K562 (cell line): ENCODE measurements at regions not wholly inside any gene's neighbourhood (a gene's known extent, or its start where the extent isn't known, plus 50 kb on each side); places are given as distances from the start of the nearest gene placed in this dataset.

ENCODE experiments used
- ADNP ChIP-seq: fragments of 200-800 bp; sonication (Bioruptor generic); IDR thresholded peaks from 2 replicates; pipeline ENCODE4 v1.6.1; 2016; ENCODE audit warnings: missing genetic modification characterization, missing compliant biosample characterization
- BRD4 ChIP-seq: fragments of 200-600 bp; sonication (generic); IDR thresholded peaks from 2 replicates; pipeline ENCODE4 v1.6.1; 2017; ENCODE audit warnings: inconsistent platforms
- FOS ChIP-seq: IDR thresholded peaks from 3 replicates; pipeline ENCODE4 v1.6.1; 2011; ENCODE audit not compliant: insufficient read length; ENCODE audit errors: extremely low read depth
- GTF2A2 ChIP-seq: IDR thresholded peaks from 2 replicates; pipeline ENCODE4 v1.6.1; 2016; ENCODE audit warnings: mild to moderate bottlenecking, missing genetic modification characterization, missing compliant biosample characterization
- HDAC2 ChIP-seq: fragments of 450-650 bp; IDR thresholded peaks from 2 replicates; pipeline ENCODE4 v1.6.1; 2016; ENCODE audit warnings: mild to moderate bottlenecking
- JUN ChIP-seq, 2 experiments: sonication (generic) in 1 of 2; formaldehyde crosslinking in 1 of 2; IDR thresholded peaks; 2 replicates each; pipeline versions ENCODE4 v1.6.1 to v1.8.0; 2012 to 2022; ENCODE audit warnings: borderline replicate concordance in 2 of 2, mild to moderate bottlenecking in 2 of 2, improper control_type of control experiment in 1 of 2, low read depth in 1 of 2, low read length in 1 of 2, missing genetic modification reagents in 1 of 2
- KAT8 ChIP-seq: fragments of 450-650 bp; IDR thresholded peaks from 2 replicates; pipeline ENCODE4 v1.6.1; 2016; ENCODE audit warnings: low read depth, mild to moderate bottlenecking
- KLF10 ChIP-seq: fragments of 250-450 bp; sonication (Bioruptor Pico); IDR thresholded peaks from 2 replicates; pipeline ENCODE4 v1.6.1; 2021; ENCODE audit warnings: matching md5 sums
- KLF16 ChIP-seq: IDR thresholded peaks from 2 replicates; pipeline ENCODE4 v1.6.1; 2016; ENCODE audit warnings: antibody characterized with exemption
- MEF2D ChIP-seq: conservative IDR thresholded peaks from 2 replicates; pipeline ENCODE4 v1.6.1; 2016; ENCODE audit warnings: low read depth, missing genetic modification characterization, missing compliant biosample characterization
- MTA2 ChIP-seq: fragments of 450-650 bp; IDR thresholded peaks from 2 replicates; pipeline ENCODE4 v1.6.1; 2016; ENCODE audit warnings: low read depth
- NBN ChIP-seq: fragments of 450-650 bp; IDR thresholded peaks from 2 replicates; pipeline ENCODE4 v1.6.1; 2016; ENCODE audit warnings: low read depth, mild to moderate bottlenecking
- PRMT5 ChIP-seq: sonication (generic); formaldehyde crosslinking; IDR thresholded peaks from 2 replicates; pipeline ENCODE4 v1.5.0; 2020; ENCODE audit warnings: missing genetic modification reagents
- RUNX1 ChIP-seq: sonication (generic); IDR thresholded peaks from 2 replicates; pipeline ENCODE4 v1.6.1; 2016; ENCODE audit warnings: antibody characterized with exemption, low read depth
- SP2 ChIP-seq: IDR thresholded peaks from 2 replicates; pipeline ENCODE4 v1.6.1; 2011; ENCODE audit warnings: mild to moderate bottlenecking, low read depth, low read length, moderate library complexity; ENCODE audit not compliant: poor library complexity, severe bottlenecking; ENCODE audit errors: extremely low read depth
- ZBTB9 ChIP-seq: fragments of 450-650 bp; formaldehyde crosslinking; IDR thresholded peaks from 2 replicates; pipeline ENCODE4 v1.4.0; 2020; ENCODE audit warnings: mild to moderate bottlenecking, moderate library complexity
- ZNF140 ChIP-seq: fragments of 250-450 bp; sonication (Bioruptor Pico); IDR thresholded peaks from 2 replicates; pipeline ENCODE4 v1.8.0; 2021; ENCODE audit warnings: moderate library complexity, mild to moderate bottlenecking, inconsistent platforms
- ZNF175 ChIP-seq: fragments of 200-800 bp; sonication (Bioruptor generic); IDR thresholded peaks from 2 replicates; pipeline ENCODE4 v1.6.1; 2016; ENCODE audit warnings: low read depth, mild to moderate bottlenecking, missing genetic modification characterization, missing compliant biosample characterization
- ZNF212 ChIP-seq: fragments of 450-650 bp; formaldehyde crosslinking; IDR thresholded peaks from 2 replicates; pipeline ENCODE4 v1.4.0; 2020; ENCODE audit warnings: mild to moderate bottlenecking
- ZNF274 ChIP-seq: IDR thresholded peaks from 2 replicates; pipeline ENCODE4 v1.6.1; 2011; ENCODE audit warnings: low read depth, mild to moderate bottlenecking, low read length, moderate library complexity, borderline replicate concordance
- ZNF766 ChIP-seq: fragments of 200-800 bp; sonication (Bioruptor generic); conservative IDR thresholded peaks from 2 replicates; pipeline ENCODE4 v1.6.1; 2016; ENCODE audit warnings: missing genetic modification characterization, missing compliant biosample characterization
- ZNF77 ChIP-seq: fragments of 250-450 bp; sonication (Bioruptor Pico); IDR thresholded peaks from 2 replicates; pipeline ENCODE4 v1.5.0; 2020
- ZNF780A ChIP-seq: fragments of 250-450 bp; sonication (Bioruptor Pico); IDR thresholded peaks from 2 replicates; pipeline ENCODE4 v1.5.0; 2021; ENCODE audit warnings: mild to moderate bottlenecking
- TF ChIP-seq, protein P1 (sequence below): fragments of 250-450 bp; sonication (Bioruptor Pico); IDR thresholded peaks from 2 replicates; pipeline ENCODE4 v1.4.0; 2020; ENCODE audit warnings: mild to moderate bottlenecking, moderate library complexity, borderline replicate concordance
- TF ChIP-seq, protein P2 (sequence below), 3 experiments: IDR thresholded peaks in 2 of 3; conservative IDR thresholded peaks in 1 of 3; 2 replicates each; pipeline ENCODE4 v1.5.1; 2011 to 2012; ENCODE audit warnings: low read length in 3 of 3, mild to moderate bottlenecking in 3 of 3, control low read depth in 2 of 3, improper control_type of control experiment in 1 of 3, inconsistent platforms in 1 of 3, low read depth in 1 of 3, mixed read lengths in 1 of 3, moderate library complexity in 1 of 3; ENCODE audit not compliant: insufficient read depth in 2 of 3

DNA sequence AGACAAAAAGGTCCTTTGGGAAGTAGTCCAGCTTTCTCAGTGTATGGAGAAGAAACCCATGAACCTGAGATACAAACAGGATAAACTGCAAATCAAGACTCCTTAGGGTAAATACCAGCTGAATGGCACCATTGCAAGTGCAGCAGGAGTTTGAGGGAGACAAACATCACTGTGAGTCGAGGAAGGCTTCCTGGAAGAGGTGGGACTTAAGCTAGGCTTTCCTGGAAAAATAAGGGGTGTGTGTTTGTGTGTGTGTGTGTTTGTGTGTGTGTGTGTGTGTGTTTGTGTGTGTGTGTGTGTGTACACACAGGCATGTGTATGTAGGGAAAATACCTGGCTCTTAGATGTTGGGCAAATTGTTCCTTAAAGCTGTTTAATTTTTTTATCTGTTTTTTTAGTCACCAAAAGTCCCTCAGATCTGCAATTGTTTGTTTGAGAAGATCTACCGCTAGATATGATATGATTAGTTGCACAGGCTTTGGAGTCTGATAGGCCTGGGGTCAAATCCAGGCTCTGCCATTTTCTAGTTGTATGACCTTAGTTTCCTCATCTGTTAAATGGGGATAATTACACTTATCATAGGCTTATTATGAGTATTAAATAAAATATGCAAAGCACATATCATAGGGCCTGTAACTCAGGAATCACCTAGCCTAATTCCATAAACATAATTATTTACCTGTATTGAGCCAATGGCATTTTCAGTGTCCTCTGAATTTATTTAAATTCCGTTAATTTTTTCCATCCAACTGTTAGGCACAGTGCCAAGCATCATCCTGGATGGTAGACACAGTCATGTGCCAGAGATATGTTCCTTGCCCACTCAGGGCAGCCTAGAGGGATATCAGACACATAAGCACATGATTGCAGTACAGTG is 85.6 kb upstream of the EED start (continued):
- TF ChIP-seq, protein P1, sequence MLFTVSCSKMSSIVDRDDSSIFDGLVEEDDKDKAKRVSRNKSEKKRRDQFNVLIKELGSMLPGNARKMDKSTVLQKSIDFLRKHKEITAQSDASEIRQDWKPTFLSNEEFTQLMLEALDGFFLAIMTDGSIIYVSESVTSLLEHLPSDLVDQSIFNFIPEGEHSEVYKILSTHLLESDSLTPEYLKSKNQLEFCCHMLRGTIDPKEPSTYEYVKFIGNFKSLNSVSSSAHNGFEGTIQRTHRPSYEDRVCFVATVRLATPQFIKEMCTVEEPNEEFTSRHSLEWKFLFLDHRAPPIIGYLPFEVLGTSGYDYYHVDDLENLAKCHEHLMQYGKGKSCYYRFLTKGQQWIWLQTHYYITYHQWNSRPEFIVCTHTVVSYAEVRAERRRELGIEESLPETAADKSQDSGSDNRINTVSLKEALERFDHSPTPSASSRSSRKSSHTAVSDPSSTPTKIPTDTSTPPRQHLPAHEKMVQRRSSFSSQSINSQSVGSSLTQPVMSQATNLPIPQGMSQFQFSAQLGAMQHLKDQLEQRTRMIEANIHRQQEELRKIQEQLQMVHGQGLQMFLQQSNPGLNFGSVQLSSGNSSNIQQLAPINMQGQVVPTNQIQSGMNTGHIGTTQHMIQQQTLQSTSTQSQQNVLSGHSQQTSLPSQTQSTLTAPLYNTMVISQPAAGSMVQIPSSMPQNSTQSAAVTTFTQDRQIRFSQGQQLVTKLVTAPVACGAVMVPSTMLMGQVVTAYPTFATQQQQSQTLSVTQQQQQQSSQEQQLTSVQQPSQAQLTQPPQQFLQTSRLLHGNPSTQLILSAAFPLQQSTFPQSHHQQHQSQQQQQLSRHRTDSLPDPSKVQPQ (CRISPR knock-in tag) = no peak; the same call in 1 of the 2 replicates
- TF ChIP-seq PRMT5 (no peak), BRD4 (no peak), ZNF175 (no peak; the same call in 1 of the 2 replicates), JUN (IDR thresholded peaks at IDR 0.05; ENCODE audit: borderline replicate concordance, low read depth, low read length) (no peak), JUN (CRISPR knock-in tag; IDR thresholded peaks at IDR 0.05; ENCODE audit: borderline replicate concordance) (no peak), ZNF77 (CRISPR knock-in tag) (no peak), RUNX1 (no peak), KLF16 (no peak), FOS (no peak), MTA2 (peak; percentile 50), ZNF212 (CRISPR knock-in tag) (no peak), SP2 (no peak), ZBTB9 (no peak), ZNF780A (CRISPR knock-in tag) (no peak), GTF2A2 (no peak), ZNF274 (no peak), NBN (peak; percentile 98), MEF2D (no peak; the same call in 1 of the 2 replicates), ZNF140 (CRISPR knock-in tag) (no peak), KAT8 (no peak), ADNP (tag) (peak; percentile 100), HDAC2 (peak; percentile 97), ZNF766 (CRISPR knock-in tag) (no peak), KLF10 (no peak)
- TF ChIP-seq, protein P2, sequence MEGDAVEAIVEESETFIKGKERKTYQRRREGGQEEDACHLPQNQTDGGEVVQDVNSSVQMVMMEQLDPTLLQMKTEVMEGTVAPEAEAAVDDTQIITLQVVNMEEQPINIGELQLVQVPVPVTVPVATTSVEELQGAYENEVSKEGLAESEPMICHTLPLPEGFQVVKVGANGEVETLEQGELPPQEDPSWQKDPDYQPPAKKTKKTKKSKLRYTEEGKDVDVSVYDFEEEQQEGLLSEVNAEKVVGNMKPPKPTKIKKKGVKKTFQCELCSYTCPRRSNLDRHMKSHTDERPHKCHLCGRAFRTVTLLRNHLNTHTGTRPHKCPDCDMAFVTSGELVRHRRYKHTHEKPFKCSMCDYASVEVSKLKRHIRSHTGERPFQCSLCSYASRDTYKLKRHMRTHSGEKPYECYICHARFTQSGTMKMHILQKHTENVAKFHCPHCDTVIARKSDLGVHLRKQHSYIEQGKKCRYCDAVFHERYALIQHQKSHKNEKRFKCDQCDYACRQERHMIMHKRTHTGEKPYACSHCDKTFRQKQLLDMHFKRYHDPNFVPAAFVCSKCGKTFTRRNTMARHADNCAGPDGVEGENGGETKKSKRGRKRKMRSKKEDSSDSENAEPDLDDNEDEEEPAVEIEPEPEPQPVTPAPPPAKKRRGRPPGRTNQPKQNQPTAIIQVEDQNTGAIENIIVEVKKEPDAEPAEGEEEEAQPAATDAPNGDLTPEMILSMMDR (IDR thresholded peaks at IDR 0.05 in 2 of 3, conservative IDR thresholded peaks at IDR 0.05 in 1 of 3; ENCODE audit: insufficient read depth in 2 of 3, low read depth in 1 of 3, low read length in 3 of 3) = no peak
